ENCODE measurements at regions not wholly inside any gene's neighbourhood (a gene's known extent, or its start where the extent isn't known, plus 50 kb on each side); places are given as distances from the start of the nearest gene placed in this dataset.
"Not testable (repeated sequence)": the region's sequence is repeated elsewhere in the genome, so short reads cannot be mapped to it uniquely, and the experiment has no call there.

GRCh38 chr15:22267761-22268160, 187.4 kb downstream of the OR4M2 start:
- Mint-ChIP-seq H3K4me3 (ENCODE audit: unreplicated experiment) (no peak overlapping the region), H3K27ac (ENCODE audit: unreplicated experiment) (no peak overlapping the region), H3K9me3 (ENCODE audit: unreplicated experiment) (peaks cover 5% of the 10 kb centered on the region), H3K27me3 (ENCODE audit: unreplicated experiment) (no peaks in the 10 kb centered on the region), H3K36me3 (ENCODE audit: unreplicated experiment) (peaks cover 5% of the 10 kb centered on the region), H3K4me1 (ENCODE audit: low read depth, unreplicated experiment) (no peaks in the 10 kb centered on the region)
- DNase-seq: no peak
- no peak for TF ChIP-seq CTCF (IDR thresholded peaks at IDR 0.05; ENCODE audit: partially characterized antibody, unreplicated experiment)

GRCh38 chr15:22268201-22268600, 187.9 kb downstream of the OR4M2 start:
- H3K4me3 Mint-ChIP-seq (ENCODE audit: unreplicated experiment); H3K4me1 Mint-ChIP-seq (ENCODE audit: low read depth, unreplicated experiment); DNase-seq; H3K27me3 Mint-ChIP-seq (ENCODE audit: unreplicated experiment); H3K36me3 Mint-ChIP-seq (ENCODE audit: unreplicated experiment); H3K27ac Mint-ChIP-seq (ENCODE audit: unreplicated experiment); H3K9me3 Mint-ChIP-seq (ENCODE audit: unreplicated experiment): not testable (repeated sequence)

- H3K4me3 Mint-ChIP-seq (ENCODE audit: unreplicated experiment); H3K27ac Mint-ChIP-seq (ENCODE audit: unreplicated experiment); H3K36me3 Mint-ChIP-seq (ENCODE audit: unreplicated experiment); H3K27me3 Mint-ChIP-seq (ENCODE audit: unreplicated experiment); H3K4me1 Mint-ChIP-seq (ENCODE audit: low read depth, unreplicated experiment); H3K9me3 Mint-ChIP-seq (ENCODE audit: unreplicated experiment); DNase-seq: not testable (repeated sequence)
Observed at GRCh38 chr15:22268654-22269053, 188.3 kb downstream of the OR4M2 start.

GRCh38 chr15:22272286-22273160, 186.2 kb upstream of the GOLGA6L22 start:
- H3K27ac Mint-ChIP-seq (ENCODE audit: unreplicated experiment); H3K9me3 Mint-ChIP-seq (ENCODE audit: unreplicated experiment); H3K27me3 Mint-ChIP-seq (ENCODE audit: unreplicated experiment); H3K4me1 Mint-ChIP-seq (ENCODE audit: low read depth, unreplicated experiment); H3K4me3 Mint-ChIP-seq (ENCODE audit: unreplicated experiment); DNase-seq; H3K36me3 Mint-ChIP-seq (ENCODE audit: unreplicated experiment): not testable (repeated sequence)

- H3K4me3 Mint-ChIP-seq (ENCODE audit: unreplicated experiment); H3K36me3 Mint-ChIP-seq (ENCODE audit: unreplicated experiment); H3K27me3 Mint-ChIP-seq (ENCODE audit: unreplicated experiment); H3K4me1 Mint-ChIP-seq (ENCODE audit: low read depth, unreplicated experiment); DNase-seq; H3K27ac Mint-ChIP-seq (ENCODE audit: unreplicated experiment); H3K9me3 Mint-ChIP-seq (ENCODE audit: unreplicated experiment): not testable (repeated sequence)
Observed at GRCh38 chr15:22273185-22273584, 185.5 kb upstream of the GOLGA6L22 start.

GRCh38 chr15:22274376-22274775, 184.3 kb upstream of the GOLGA6L22 start:
- not testable (repeated sequence) for H3K4me3 Mint-ChIP-seq (ENCODE audit: unreplicated experiment); H3K27ac Mint-ChIP-seq (ENCODE audit: unreplicated experiment); H3K27me3 Mint-ChIP-seq (ENCODE audit: unreplicated experiment); DNase-seq; H3K9me3 Mint-ChIP-seq (ENCODE audit: unreplicated experiment); H3K36me3 Mint-ChIP-seq (ENCODE audit: unreplicated experiment); H3K4me1 Mint-ChIP-seq (ENCODE audit: low read depth, unreplicated experiment)

- not testable (repeated sequence) for H3K36me3 Mint-ChIP-seq (ENCODE audit: unreplicated experiment); H3K4me1 Mint-ChIP-seq (ENCODE audit: low read depth, unreplicated experiment); H3K27me3 Mint-ChIP-seq (ENCODE audit: unreplicated experiment); H3K4me3 Mint-ChIP-seq (ENCODE audit: unreplicated experiment); H3K9me3 Mint-ChIP-seq (ENCODE audit: unreplicated experiment); H3K27ac Mint-ChIP-seq (ENCODE audit: unreplicated experiment); DNase-seq
Observed at GRCh38 chr15:22280770-22281169, 177.9 kb upstream of the GOLGA6L22 start.

- DNase-seq; H3K4me3 Mint-ChIP-seq (ENCODE audit: unreplicated experiment); H3K9me3 Mint-ChIP-seq (ENCODE audit: unreplicated experiment); H3K27me3 Mint-ChIP-seq (ENCODE audit: unreplicated experiment); H3K4me1 Mint-ChIP-seq (ENCODE audit: low read depth, unreplicated experiment); H3K36me3 Mint-ChIP-seq (ENCODE audit: unreplicated experiment); H3K27ac Mint-ChIP-seq (ENCODE audit: unreplicated experiment): not testable (repeated sequence)
Observed at GRCh38 chr15:22282794-22283533, 175.7 kb upstream of the GOLGA6L22 start.

- H3K4me1 Mint-ChIP-seq (ENCODE audit: low read depth, unreplicated experiment); H3K27me3 Mint-ChIP-seq (ENCODE audit: unreplicated experiment); H3K4me3 Mint-ChIP-seq (ENCODE audit: unreplicated experiment); H3K27ac Mint-ChIP-seq (ENCODE audit: unreplicated experiment); DNase-seq; H3K36me3 Mint-ChIP-seq (ENCODE audit: unreplicated experiment); H3K9me3 Mint-ChIP-seq (ENCODE audit: unreplicated experiment): not testable (repeated sequence)
Observed at GRCh38 chr15:22284795-22285420, 173.8 kb upstream of the GOLGA6L22 start.

GRCh38 chr15:22291054-22291453, 167.6 kb upstream of the GOLGA6L22 start:
- not testable (repeated sequence) for DNase-seq; H3K4me1 Mint-ChIP-seq (ENCODE audit: low read depth, unreplicated experiment); H3K4me3 Mint-ChIP-seq (ENCODE audit: unreplicated experiment); H3K27ac Mint-ChIP-seq (ENCODE audit: unreplicated experiment); H3K27me3 Mint-ChIP-seq (ENCODE audit: unreplicated experiment); H3K36me3 Mint-ChIP-seq (ENCODE audit: unreplicated experiment); H3K9me3 Mint-ChIP-seq (ENCODE audit: unreplicated experiment)

- H3K9me3 Mint-ChIP-seq (ENCODE audit: unreplicated experiment); DNase-seq; H3K27me3 Mint-ChIP-seq (ENCODE audit: unreplicated experiment); H3K4me3 Mint-ChIP-seq (ENCODE audit: unreplicated experiment); H3K4me1 Mint-ChIP-seq (ENCODE audit: low read depth, unreplicated experiment); H3K27ac Mint-ChIP-seq (ENCODE audit: unreplicated experiment); H3K36me3 Mint-ChIP-seq (ENCODE audit: unreplicated experiment): not testable (repeated sequence)
Observed at GRCh38 chr15:22303112-22303511, 155.6 kb upstream of the GOLGA6L22 start.
